VCaP (cell line): ENCODE measurements at regions not wholly inside any gene's neighbourhood (a gene's known extent, or its start where the extent isn't known, plus 50 kb on each side); places are given as distances from the start of the nearest gene placed in this dataset.

ENCODE experiments used
- H3K27ac ChIP-seq: fragments of 450-650 bp; 2 replicates; pipeline ENCODE4 v1.5.1; 2017
- TF ChIP-seq, protein P1 (sequence below): fragments of 450-650 bp; conservative IDR thresholded peaks from 2 replicates; pipeline ENCODE4 v1.5.1; 2017; ENCODE audit warnings: mild to moderate bottlenecking, moderate library complexity

DNA sequence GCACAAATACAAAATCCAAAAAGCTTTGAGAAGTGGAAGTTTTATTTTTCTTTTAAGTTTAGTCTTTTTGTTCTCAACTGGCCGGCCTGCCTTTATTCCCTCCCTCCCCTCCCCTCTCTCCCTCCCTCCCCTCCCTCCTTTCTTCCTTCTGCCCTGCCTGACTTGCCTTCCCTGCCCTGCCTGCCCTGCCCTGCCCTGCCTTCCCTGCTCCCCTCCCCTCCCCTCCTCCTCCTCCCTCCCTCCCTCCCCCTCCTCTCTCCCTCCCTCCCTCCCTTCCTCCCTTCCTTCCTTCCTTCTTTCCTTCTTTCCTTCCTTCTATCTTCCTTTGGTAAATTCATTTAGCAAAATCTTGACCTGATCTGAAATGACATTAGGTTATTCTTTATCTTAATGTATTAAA, 69.8 kb upstream of the LIMCH1 start:
- TF ChIP-seq, protein P1, sequence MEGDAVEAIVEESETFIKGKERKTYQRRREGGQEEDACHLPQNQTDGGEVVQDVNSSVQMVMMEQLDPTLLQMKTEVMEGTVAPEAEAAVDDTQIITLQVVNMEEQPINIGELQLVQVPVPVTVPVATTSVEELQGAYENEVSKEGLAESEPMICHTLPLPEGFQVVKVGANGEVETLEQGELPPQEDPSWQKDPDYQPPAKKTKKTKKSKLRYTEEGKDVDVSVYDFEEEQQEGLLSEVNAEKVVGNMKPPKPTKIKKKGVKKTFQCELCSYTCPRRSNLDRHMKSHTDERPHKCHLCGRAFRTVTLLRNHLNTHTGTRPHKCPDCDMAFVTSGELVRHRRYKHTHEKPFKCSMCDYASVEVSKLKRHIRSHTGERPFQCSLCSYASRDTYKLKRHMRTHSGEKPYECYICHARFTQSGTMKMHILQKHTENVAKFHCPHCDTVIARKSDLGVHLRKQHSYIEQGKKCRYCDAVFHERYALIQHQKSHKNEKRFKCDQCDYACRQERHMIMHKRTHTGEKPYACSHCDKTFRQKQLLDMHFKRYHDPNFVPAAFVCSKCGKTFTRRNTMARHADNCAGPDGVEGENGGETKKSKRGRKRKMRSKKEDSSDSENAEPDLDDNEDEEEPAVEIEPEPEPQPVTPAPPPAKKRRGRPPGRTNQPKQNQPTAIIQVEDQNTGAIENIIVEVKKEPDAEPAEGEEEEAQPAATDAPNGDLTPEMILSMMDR: no peak
- peak overlapping the region; percentile 53 for H3K27ac ChIP-seq

DNA sequence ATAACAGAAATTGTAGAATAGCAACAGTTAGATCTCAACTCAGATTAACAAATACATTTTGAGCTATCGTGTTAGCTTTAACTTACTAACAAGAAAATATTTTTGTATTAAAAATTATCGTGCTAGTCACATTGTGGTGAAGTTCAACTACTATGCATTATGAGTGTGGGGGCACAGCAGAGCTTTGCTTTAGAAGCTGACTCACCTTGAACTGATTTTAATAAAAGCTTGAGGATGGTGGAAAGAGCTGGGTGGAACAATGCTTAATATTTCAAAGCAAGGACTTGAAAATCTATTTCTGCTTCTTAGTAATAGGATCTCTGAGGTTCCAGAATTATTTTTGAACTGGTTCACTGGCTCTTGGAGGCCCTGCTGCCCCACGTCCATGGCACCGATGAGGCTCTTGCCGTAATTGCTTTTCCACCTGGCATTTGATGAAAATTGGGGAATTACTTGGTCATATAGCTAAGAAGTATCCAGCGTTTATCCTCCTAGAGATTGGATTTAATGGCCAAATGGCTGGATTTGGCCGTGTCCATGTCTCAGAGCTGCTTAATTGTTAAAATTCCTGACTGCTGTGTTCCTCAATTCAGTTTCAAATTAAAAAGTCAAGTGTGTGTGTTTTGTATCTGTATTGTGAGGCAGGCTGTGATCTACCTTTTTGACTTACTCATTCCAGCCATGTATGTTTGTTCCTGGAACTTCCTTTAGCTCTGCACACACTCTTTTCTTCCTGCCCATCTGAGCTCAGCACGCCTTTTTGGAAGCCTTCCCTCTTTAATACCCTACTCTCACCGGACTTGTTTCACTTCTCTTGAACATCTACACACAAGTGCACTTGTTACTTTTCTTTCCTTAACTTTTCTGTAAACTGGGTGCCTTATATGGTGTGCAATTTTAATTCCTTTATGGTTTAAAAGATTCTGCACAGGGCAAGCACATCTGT, 66.6 kb upstream of the LIMCH1 start:
- peak overlapping the region; percentile 85 for H3K27ac ChIP-seq
- TF ChIP-seq, protein P1: no peak

DNA sequence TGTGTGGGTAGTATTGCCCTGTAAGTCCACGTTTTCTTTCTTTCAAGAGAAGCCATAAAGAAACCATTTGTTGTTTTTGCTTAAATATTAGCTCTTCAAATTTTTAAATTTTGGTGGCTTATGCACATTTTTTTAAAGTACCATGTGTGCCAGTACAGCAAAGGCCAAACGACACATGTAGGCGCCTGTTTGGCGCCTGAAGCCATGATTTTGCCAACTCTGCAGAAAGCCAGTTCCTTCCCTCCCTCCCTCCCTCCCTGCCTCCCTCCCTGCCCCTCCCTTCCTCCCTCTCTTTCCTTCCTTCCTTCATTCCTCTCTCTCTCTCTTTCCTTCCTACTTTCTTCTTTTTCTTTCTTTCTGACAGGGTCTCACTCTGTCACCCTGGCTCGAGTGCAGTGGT, 65.9 kb upstream of the LIMCH1 start:
- peak overlapping the region; percentile 85 for H3K27ac ChIP-seq
- TF ChIP-seq, protein P1: no peak

DNA sequence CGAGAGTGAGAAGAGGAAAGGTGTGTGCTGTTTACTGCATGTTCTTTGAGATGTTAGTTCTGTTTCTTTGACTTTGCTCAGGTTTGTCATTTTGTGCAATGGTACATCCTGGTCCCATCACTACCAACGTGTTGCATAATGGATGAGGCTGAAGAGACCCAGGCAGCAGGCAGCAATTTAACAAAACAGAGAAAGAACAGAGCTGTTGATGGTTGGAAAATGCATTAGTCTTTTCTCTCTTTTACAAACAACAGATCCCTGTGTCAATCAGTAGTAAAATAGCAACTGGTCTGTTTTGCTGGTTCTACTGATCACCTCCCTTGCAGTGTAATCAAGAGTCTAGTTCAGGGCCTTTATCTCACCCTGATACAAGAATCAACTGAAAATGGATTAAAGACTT, 64.8 kb upstream of the LIMCH1 start:
- H3K27ac ChIP-seq: peak overlapping the region; percentile 85
- TF ChIP-seq, protein P1: no peak

DNA sequence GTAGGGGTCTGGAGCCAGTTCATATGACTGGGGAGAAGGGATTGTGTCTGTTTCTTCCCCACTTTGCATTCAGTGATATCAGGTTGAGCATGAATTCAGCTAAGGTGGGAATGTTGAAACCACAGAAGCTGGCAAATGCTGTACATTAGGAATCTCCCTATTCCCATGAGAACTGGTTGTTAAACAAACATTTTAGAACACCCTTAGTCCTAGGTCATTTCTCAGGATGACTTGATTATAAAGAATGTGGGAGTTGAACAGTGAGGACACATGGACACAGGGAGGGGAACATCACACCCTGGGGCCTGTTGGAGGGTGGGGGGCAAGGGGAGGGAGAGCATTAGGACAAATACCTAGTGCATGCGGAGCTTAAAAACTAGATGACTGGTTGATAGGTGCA, 62.6 kb upstream of the LIMCH1 start:
- TF ChIP-seq, protein P1: no peak
- H3K27ac ChIP-seq: peak overlapping the region; percentile 85

DNA sequence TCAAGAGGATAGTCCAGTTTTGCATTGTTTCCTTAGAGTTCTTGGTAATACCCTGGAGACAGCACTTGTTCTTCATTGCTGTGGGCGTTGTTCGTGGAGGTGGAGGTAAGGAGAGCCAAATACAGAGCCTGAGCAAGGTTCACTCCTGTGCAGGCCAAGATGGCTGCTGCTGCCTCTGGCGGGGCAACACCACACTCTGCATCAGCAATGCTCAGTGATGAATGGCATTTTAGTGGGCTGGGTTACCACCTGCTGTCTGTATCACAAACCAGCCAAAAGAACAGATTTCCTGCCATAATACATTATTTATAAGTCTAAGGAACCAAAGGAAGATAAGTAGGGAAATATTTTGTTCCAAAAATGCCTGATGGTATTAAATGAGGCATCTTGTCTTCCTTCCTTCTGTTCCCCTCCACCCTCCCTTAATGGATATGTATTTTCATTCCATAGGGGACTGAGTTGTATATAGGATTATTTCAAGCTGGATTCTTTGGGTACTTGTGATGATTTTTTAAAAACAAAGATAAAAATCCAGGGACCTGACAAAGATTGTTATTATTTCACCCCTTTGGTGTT, 61.6 kb upstream of the LIMCH1 start:
- TF ChIP-seq, protein P1: no peak
- peak overlapping the region; percentile 85 for H3K27ac ChIP-seq

DNA sequence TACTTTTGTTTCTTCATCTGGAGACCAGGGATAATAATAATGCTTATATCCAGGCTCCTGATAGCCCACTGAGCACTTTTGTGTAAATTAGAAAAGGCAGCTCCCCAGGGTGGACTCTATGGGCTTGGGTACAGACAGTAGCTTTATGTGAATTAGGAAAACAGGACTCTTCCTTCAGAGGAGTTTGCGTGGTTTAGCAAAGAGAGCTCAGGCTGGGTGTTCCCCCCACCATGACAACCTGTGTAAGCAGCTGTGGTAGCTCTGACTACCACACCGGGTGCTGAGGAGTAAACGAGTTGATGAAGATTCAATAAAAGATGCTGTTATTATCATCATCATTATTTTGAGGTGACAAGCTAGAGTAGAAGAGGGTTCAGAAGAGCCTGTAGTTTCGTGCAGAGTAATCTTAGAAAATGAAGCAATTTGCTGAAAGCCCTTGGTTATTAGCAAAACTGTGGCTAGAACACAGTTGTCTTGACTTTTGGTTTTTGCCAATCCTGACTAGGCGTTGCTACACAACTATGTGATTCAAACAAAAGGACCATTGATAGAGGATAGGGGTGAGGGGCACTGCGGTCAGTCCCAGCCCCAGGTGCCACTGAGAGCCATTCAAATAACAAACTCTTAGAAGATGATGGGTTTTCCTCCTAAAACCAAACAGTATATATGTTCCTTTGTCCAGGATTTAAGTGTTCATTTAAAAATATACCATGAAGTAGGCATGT, 60.6 kb upstream of the LIMCH1 start:
- H3K27ac ChIP-seq: no peak overlapping the region
- TF ChIP-seq, protein P1: no peak
